Effector memory CD8-positive, alpha-beta T cell (primary cell): ENCODE measurements at regions not wholly inside any gene's neighbourhood (a gene's known extent, or its start where the extent isn't known, plus 50 kb on each side); places are given as distances from the start of the nearest gene placed in this dataset.
"Not testable (repeated sequence)": the region's sequence is repeated elsewhere in the genome, so short reads cannot be mapped to it uniquely, and the experiment has no call there.

Source experiments
- ATAC-seq: fragments of 150-1000 bp; cut with Tn5 transposase; replicated peaks from 2 replicates; pipeline ENCODE4 v1.10.0; 2021; ENCODE audit warnings: mild to moderate bottlenecking, moderate library complexity
- DNase-seq, 3 experiments: peaks; one replicate each; pipeline ENCODE4 v3.0.0; 2021
- H3K27ac Mint-ChIP-seq, 2 donors: one replicate each; pipeline ENCODE4 v1.8.0; 2022; ENCODE audit warnings: mild to moderate bottlenecking in 2 of 2, mixed read lengths in 2 of 2, moderate library complexity in 2 of 2
- H3K27me3 Mint-ChIP-seq, 2 donors: one replicate each; pipeline ENCODE4 v1.8.0; 2022; ENCODE audit warnings: mixed read lengths in 2 of 2
- H3K36me3 Mint-ChIP-seq: one replicate; pipeline ENCODE4 v1.8.0; 2022; ENCODE audit warnings: mild to moderate bottlenecking, moderate library complexity, mixed read lengths; ENCODE audit not compliant: insufficient read depth
- H3K4me1 Mint-ChIP-seq, 2 donors: one replicate each; pipeline ENCODE4 v1.8.0; 2022; ENCODE audit warnings: low read depth in 2 of 2, mixed read lengths in 2 of 2
- H3K4me3 Mint-ChIP-seq, 2 donors: one replicate each; pipeline ENCODE4 v1.8.0; 2022; ENCODE audit warnings: mild to moderate bottlenecking in 2 of 2, mixed read lengths in 2 of 2, moderate library complexity in 2 of 2
- H3K9me3 Mint-ChIP-seq, 2 donors: one replicate each; pipeline ENCODE4 v1.8.0; 2022; ENCODE audit warnings: mixed read lengths in 2 of 2

- no peak for DNase-seq
- Mint-ChIP-seq H3K4me1 (no peaks in the 10 kb centered on the region), H3K36me3 (no peaks in the 10 kb centered on the region), H3K4me3 (no peak overlapping the region), H3K9me3 (no peaks in the 10 kb centered on the region), H3K27ac (no peak overlapping the region), H3K27me3 (no peaks in the 10 kb centered on the region)
- ATAC-seq = no peak
Measured at GRCh38 chr21:14903172-14903865, 161.5 kb downstream of the NRIP1 start.

- Mint-ChIP-seq H3K9me3 (no peaks in the 10 kb centered on the region), H3K36me3 (no peaks in the 10 kb centered on the region), H3K4me3 (no peak overlapping the region), H3K4me1 (no peaks in the 10 kb centered on the region), H3K27me3 (no peaks in the 10 kb centered on the region), H3K27ac (no peak overlapping the region)
- ATAC-seq (peak; percentile 29), DNase-seq (no peak)
Measured at GRCh38 chr21:14901482-14901958, 163.3 kb downstream of the NRIP1 start.

- Mint-ChIP-seq H3K27me3 (no peaks in the 10 kb centered on the region), H3K36me3 (no peaks in the 10 kb centered on the region), H3K27ac (peak overlapping the region in 1 of 2 donors; percentile 30), H3K4me1 (no peaks in the 10 kb centered on the region), H3K9me3 (no peaks in the 10 kb centered on the region), H3K4me3 (no peak overlapping the region)
- DNase-seq (no peak), ATAC-seq (no peak)
Measured at GRCh38 chr21:14900611-14901010, 164.2 kb downstream of the NRIP1 start.

GRCh38 chr21:14900058-14900457 lies 164.7 kb downstream of the NRIP1 start:
- no peaks in the 10 kb centered on the region for H3K9me3 Mint-ChIP-seq
- ATAC-seq = no peak
- H3K27ac Mint-ChIP-seq = peak overlapping the region in 1 of 2 donors; percentile 30
- no peaks in the 10 kb centered on the region for H3K27me3 Mint-ChIP-seq
- DNase-seq = no peak
- no peaks in the 10 kb centered on the region for H3K36me3 Mint-ChIP-seq
- no peak overlapping the region for H3K4me3 Mint-ChIP-seq
- no peaks in the 10 kb centered on the region for H3K4me1 Mint-ChIP-seq

GRCh38 chr21:14895792-14896191 lies 169.0 kb downstream of the NRIP1 start:
- no peaks in the 10 kb centered on the region for H3K27me3 Mint-ChIP-seq
- H3K36me3 Mint-ChIP-seq = no peaks in the 10 kb centered on the region
- H3K4me3 Mint-ChIP-seq = no peak overlapping the region
- DNase-seq (no peak), ATAC-seq (no peak)
- no peak overlapping the region for H3K27ac Mint-ChIP-seq
- no peaks in the 10 kb centered on the region for H3K4me1 Mint-ChIP-seq
- H3K9me3 Mint-ChIP-seq = no peaks in the 10 kb centered on the region

GRCh38 chr21:14890141-14890540 lies 174.7 kb downstream of the NRIP1 start:
- ATAC-seq = no peak
- Mint-ChIP-seq H3K27ac (no peak overlapping the region), H3K36me3 (no peaks in the 10 kb centered on the region), H3K4me1 (peaks cover 0 to 2% of the 10 kb centered on the region in 2 donors), H3K27me3 (no peaks in the 10 kb centered on the region), H3K4me3 (no peak overlapping the region), H3K9me3 (no peaks in the 10 kb centered on the region)
- DNase-seq = no peak

GRCh38 chr21:14889080-14889810 lies 175.6 kb downstream of the NRIP1 start:
- H3K27ac Mint-ChIP-seq = no peak overlapping the region
- H3K27me3 Mint-ChIP-seq = no peaks in the 10 kb centered on the region
- DNase-seq (no peak), ATAC-seq (no peak)
- no peak overlapping the region for H3K4me3 Mint-ChIP-seq
- H3K36me3 Mint-ChIP-seq = no peaks in the 10 kb centered on the region
- H3K9me3 Mint-ChIP-seq = no peaks in the 10 kb centered on the region
- H3K4me1 Mint-ChIP-seq = peaks cover 0 to 2% of the 10 kb centered on the region in 2 donors

- Mint-ChIP-seq H3K9me3 (no peaks in the 10 kb centered on the region), H3K27ac (no peak overlapping the region), H3K4me3 (no peak overlapping the region), H3K4me1 (peaks cover 0 to 2% of the 10 kb centered on the region in 2 donors), H3K36me3 (no peaks in the 10 kb centered on the region), H3K27me3 (no peaks in the 10 kb centered on the region)
- no peak for ATAC-seq
- DNase-seq = no peak
Measured at GRCh38 chr21:14888202-14888601, 176.6 kb downstream of the NRIP1 start.

GRCh38 chr21:14886001-14886400 lies 178.8 kb downstream of the NRIP1 start:
- Mint-ChIP-seq H3K27ac (no peak overlapping the region), H3K27me3 (peaks cover 0 to 2% of the 10 kb centered on the region in 2 donors), H3K4me3 (no peak overlapping the region), H3K4me1 (peaks cover 0 to 2% of the 10 kb centered on the region in 2 donors), H3K9me3 (no peaks in the 10 kb centered on the region), H3K36me3 (no peaks in the 10 kb centered on the region)
- ATAC-seq = no peak
- no peak for DNase-seq

- DNase-seq (no peak), ATAC-seq (no peak)
- Mint-ChIP-seq H3K4me3 (no peak overlapping the region), H3K4me1 (no peaks in the 10 kb centered on the region), H3K27me3 (peaks cover 0 to 4% of the 10 kb centered on the region in 2 donors), H3K9me3 (no peaks in the 10 kb centered on the region), H3K36me3 (no peaks in the 10 kb centered on the region), H3K27ac (no peak overlapping the region)
Measured at GRCh38 chr21:14883351-14883750, 181.4 kb downstream of the NRIP1 start.

GRCh38 chr21:14882545-14882944 lies 182.3 kb downstream of the NRIP1 start:
- ATAC-seq = not testable (repeated sequence)

GRCh38 chr21:14881863-14882499 lies 182.8 kb downstream of the NRIP1 start:
- Mint-ChIP-seq H3K4me1 (no peaks in the 10 kb centered on the region), H3K9me3 (no peaks in the 10 kb centered on the region), H3K27ac (no peak overlapping the region), H3K27me3 (peaks cover 0 to 4% of the 10 kb centered on the region in 2 donors), H3K36me3 (no peaks in the 10 kb centered on the region), H3K4me3 (no peak overlapping the region)
- no peak for DNase-seq
- no peak for ATAC-seq

More at GRCh38 chr21:14882545-14882944, 182.3 kb downstream of the NRIP1 start:
- not testable (repeated sequence) for H3K36me3 Mint-ChIP-seq, H3K4me3 Mint-ChIP-seq, H3K9me3 Mint-ChIP-seq, DNase-seq, H3K4me1 Mint-ChIP-seq, H3K27me3 Mint-ChIP-seq, H3K27ac Mint-ChIP-seq

- no peaks in the 10 kb centered on the region for H3K36me3 Mint-ChIP-seq
- no peak overlapping the region for H3K27ac Mint-ChIP-seq
- H3K27me3 Mint-ChIP-seq = peaks cover 0 to 4% of the 10 kb centered on the region in 2 donors
- no peaks in the 10 kb centered on the region for H3K4me1 Mint-ChIP-seq
- H3K9me3 Mint-ChIP-seq = no peaks in the 10 kb centered on the region
- no peak for ATAC-seq
- DNase-seq = no peak
- H3K4me3 Mint-ChIP-seq = no peak overlapping the region
Measured at GRCh38 chr21:14880922-14881321, 183.9 kb downstream of the NRIP1 start.

- Mint-ChIP-seq H3K9me3 (no peaks in the 10 kb centered on the region), H3K27ac (no peak overlapping the region)
Measured at GRCh38 chr21:14879458-14879857, 185.3 kb downstream of the NRIP1 start.

More at GRCh38 chr21:14879458-14879857, 185.3 kb downstream of the NRIP1 start:
- Mint-ChIP-seq H3K4me3 (no peak overlapping the region), H3K4me1 (no peaks in the 10 kb centered on the region), H3K27me3 (peaks cover 0 to 4% of the 10 kb centered on the region in 2 donors), H3K36me3 (no peaks in the 10 kb centered on the region)
- DNase-seq (no peak), ATAC-seq (no peak)
